SW 1271 (cell line): ENCODE measurements at regions not wholly inside any gene's neighbourhood (a gene's known extent, or its start where the extent isn't known, plus 50 kb on each side); places are given as distances from the start of the nearest gene placed in this dataset.
"Not testable (repeated sequence)": the region's sequence is repeated elsewhere in the genome, so short reads cannot be mapped to it uniquely, and the experiment has no call there.

Source experiments
- DNase-seq, 2 experiments: peaks; one replicate each; lab custom pipeline; 2025; lab: John Stamatoyannopoulos, UW

GRCh38 chr7:65800890-65801341 lies 72.0 kb upstream of the VKORC1L1 start:
- no peak for DNase-seq

GRCh38 chr7:65804887-65805286 lies 68.0 kb upstream of the VKORC1L1 start:
- no peak for DNase-seq

GRCh38 chr7:65807067-65807466 lies 65.8 kb upstream of the VKORC1L1 start:
- not testable (repeated sequence) for DNase-seq

- no peak for DNase-seq
These were observed 63.5 kb upstream of the VKORC1L1 start for GRCh38 chr7:65809259-65809981.

GRCh38 chr7:65809982-65810288 lies 62.9 kb upstream of the VKORC1L1 start:
- no peak for DNase-seq

- DNase-seq, result no peak
These were observed 60.6 kb upstream of the VKORC1L1 start for GRCh38 chr7:65812281-65812680.

- not testable (repeated sequence) for DNase-seq
These were observed 58.2 kb upstream of the VKORC1L1 start for GRCh38 chr7:65814556-65815167.

GRCh38 chr7:65820287-65820950 lies 52.5 kb upstream of the VKORC1L1 start:
- DNase-seq, result no peak
